NCI-H2171 (cell line): ENCODE measurements at regions not wholly inside any gene's neighbourhood (a gene's known extent, or its start where the extent isn't known, plus 50 kb on each side); places are given as distances from the start of the nearest gene placed in this dataset.
"Not testable (repeated sequence)": the region's sequence is repeated elsewhere in the genome, so short reads cannot be mapped to it uniquely, and the experiment has no call there.

Experiments used
- DNase-seq: peaks from one replicate; lab custom pipeline; 2025; lab: John Stamatoyannopoulos, UW

DNA sequence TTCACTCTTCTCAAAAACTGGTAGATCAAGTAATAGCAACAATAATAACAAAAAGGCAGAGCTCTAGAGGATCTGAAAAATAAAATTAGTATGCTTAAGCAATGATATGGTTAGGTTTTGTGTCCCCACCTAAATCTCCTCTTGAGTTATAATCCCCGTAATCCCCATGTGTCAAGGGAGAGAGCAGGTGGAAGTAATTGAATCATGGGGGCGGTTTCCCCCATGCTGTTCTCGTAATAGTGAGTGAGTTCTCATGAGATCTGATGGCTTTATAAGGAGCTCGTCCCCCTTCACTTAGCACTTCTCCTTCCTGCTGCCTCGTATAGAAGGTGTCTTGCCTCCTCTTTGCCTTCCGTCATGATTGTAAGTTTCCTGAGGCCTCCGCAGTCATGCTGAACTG, 60.2 kb upstream of the ABHD2 start:
- no peak for DNase-seq

DNA sequence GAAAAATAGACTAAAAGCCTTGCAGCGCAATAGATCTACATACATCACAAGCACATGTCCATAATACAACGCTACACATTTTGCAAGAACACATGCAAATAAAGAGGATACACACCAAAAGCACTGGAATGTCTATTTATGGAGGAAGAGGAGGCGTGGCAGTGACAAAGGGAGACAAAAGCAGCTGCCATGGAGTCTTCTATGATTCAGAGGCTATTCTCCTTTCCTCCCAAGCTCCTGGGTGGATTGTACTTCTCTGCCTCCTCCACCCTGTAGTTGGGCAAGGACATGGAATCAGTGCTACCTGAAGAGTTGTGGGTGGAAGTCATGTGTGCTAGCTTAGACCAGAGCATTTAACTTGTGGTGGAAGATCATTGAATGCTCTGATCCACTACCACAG, 57.9 kb upstream of the ABHD2 start:
- DNase-seq: no peak

DNA sequence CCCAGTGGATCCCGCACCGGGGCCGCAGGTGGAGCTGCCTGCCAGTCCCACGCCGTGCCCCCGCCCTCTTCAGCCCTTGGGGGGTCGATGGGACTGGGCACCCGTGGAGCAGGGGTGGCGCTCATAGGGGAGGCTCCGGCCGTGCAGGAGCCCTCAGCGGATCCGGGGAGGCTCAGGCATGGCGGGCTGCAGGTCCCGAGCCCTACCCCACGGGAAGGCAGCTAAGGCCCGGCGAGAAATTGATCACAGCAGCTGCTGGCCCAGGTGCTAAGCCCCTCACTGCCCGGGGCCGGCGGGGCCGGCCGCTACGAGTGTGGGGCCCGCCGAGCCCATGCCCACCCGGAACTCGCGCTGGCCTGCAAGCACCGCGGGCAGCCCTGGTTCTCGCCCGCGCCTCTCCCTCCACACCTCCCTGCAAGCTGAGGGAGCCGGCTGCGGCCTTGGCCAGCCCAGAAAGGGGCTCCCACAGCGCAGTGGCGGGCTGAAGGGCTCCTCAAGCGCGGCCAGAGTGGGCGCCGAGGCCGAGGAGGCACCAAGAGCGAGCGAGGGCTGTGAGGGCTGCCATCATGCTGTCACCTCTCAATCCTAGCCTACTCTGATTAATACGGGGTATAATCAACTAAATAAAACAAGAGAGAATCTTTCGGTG, 56.5 kb upstream of the ABHD2 start:
- not testable (repeated sequence) for DNase-seq

DNA sequence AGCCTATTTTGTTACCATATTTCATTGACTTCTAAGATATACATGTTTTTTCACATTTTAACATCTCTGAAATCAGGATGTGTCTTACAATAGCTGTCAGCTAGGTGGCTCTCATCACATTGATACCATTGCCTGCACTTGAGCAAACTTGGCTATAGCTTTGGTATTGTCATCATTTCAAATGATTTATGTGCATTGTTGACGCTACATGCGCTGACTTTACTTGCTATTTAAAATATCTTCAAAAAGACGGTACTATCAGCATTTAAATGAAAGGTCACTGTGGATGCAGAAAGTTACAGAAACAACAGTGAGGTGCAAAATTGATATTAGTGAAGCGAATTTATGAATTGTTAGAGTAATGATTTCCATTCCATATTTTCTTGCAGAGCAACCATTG, 54.0 kb upstream of the ABHD2 start:
- no peak for DNase-seq

DNA sequence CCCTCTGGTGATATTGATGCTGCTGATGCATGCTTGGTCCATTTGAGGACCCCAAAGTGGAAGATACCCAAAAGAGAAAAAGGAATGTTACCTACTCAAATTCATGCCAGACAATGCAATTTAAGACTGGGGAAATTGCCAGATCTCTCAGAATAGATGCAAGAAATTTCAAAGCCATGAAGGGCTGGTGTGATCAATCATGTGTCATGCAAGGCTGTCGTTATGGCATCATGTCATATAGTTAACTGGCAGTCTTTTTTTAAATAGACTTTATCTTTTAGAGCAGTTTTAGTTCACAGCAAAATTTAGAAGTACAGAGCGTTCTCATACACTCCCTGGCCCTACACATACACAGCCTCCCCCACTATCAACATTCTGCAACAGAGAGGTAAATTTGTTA, 53.1 kb upstream of the ABHD2 start:
- no peak for DNase-seq

DNA sequence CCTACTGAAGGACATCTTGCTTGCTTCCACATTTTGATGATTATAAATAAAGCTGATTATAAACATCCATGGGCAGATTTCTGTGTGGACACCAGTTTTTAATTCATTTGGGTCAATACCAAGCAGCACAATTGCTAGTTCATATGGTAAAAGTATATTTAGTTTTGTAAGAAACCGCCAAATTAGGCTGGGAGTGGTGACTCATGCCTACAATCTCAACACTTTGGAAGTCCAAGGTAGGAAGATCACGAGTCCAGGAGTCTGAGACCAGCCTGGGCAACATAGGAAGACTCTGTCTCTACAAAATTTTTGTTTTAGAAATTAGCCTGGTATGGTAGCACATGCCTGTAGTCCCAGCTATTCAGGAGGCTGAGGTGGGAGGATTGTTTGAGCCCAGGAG, 52.6 kb upstream of the ABHD2 start:
- no peak for DNase-seq

DNA sequence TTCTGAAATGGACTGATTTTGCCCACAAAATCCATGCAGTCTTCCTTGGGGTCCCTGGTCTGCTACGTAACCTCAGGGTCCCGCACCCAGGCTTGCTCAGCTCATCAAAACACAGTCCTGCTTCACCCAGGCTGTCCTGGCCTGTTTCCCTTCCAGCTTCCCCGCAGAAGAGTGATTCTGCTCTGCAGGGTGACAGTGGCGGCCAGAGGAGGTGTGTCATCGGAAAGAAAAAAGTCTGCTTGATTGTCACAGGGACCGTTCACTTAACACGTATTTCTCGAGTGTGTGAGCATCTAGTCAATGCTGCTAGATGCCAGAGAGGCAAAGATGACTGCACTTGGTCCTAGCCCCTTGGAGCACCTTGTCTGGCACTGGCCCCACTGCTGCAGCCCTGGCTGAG, 50.1 kb upstream of the ABHD2 start:
- DNase-seq: no peak
